Ureter (tissue), 1 donor: ENCODE measurements at regions not wholly inside any gene's neighbourhood (a gene's known extent, or its start where the extent isn't known, plus 50 kb on each side); places are given as distances from the start of the nearest gene placed in this dataset.
A peak's percentile ranks its signal among the peaks of the same experiment; 100 is the strongest.
"Not testable (repeated sequence)": the region's sequence is repeated elsewhere in the genome, so short reads cannot be mapped to it uniquely, and the experiment has no call there.

Source experiments
- DNase-seq: peaks from one replicate; pipeline ENCODE4 v3.0.0-alpha.2; 2020; ENCODE audit warnings: low spot score
- donor health status: DM: yes; HTN: yes; CAD: no.

GRCh38 chr1:221573756-221574155 lies 168.1 kb downstream of the DUSP10 start:
- no peak for DNase-seq

- no peak for DNase-seq
These were observed 167.4 kb downstream of the DUSP10 start for GRCh38 chr1:221574529-221574928.

- DNase-seq = no peak
These were observed 166.3 kb downstream of the DUSP10 start for GRCh38 chr1:221575605-221576004.

GRCh38 chr1:221576268-221576667 lies 165.6 kb downstream of the DUSP10 start:
- no peak for DNase-seq

- no peak for DNase-seq
These were observed 158.4 kb downstream of the DUSP10 start for GRCh38 chr1:221583465-221583864.

GRCh38 chr1:221587013-221587412 lies 154.9 kb downstream of the DUSP10 start:
- not testable (repeated sequence) for DNase-seq

GRCh38 chr1:221591250-221591649 lies 150.6 kb downstream of the DUSP10 start:
- not testable (repeated sequence) for DNase-seq

GRCh38 chr1:221594576-221594975 lies 147.3 kb downstream of the DUSP10 start:
- DNase-seq = no peak

GRCh38 chr1:221598122-221598521 lies 143.8 kb downstream of the DUSP10 start:
- no peak for DNase-seq

GRCh38 chr1:221601166-221601565 lies 140.7 kb downstream of the DUSP10 start:
- DNase-seq = no peak

GRCh38 chr1:221602830-221603229 lies 139.1 kb downstream of the DUSP10 start:
- no peak for DNase-seq

GRCh38 chr1:221604390-221604789 lies 137.5 kb downstream of the DUSP10 start:
- not testable (repeated sequence) for DNase-seq

- DNase-seq = no peak
These were observed 136.9 kb downstream of the DUSP10 start for GRCh38 chr1:221604948-221605347.

GRCh38 chr1:221605569-221605968 lies 136.3 kb downstream of the DUSP10 start:
- DNase-seq = no peak

- no peak for DNase-seq
These were observed 135.6 kb downstream of the DUSP10 start for GRCh38 chr1:221606256-221606655.

- no peak for DNase-seq
These were observed 133.0 kb downstream of the DUSP10 start for GRCh38 chr1:221608835-221609320.

- DNase-seq = no peak
These were observed 130.2 kb downstream of the DUSP10 start for GRCh38 chr1:221611656-221612046.

- DNase-seq = peak; percentile 62
These were observed 129.7 kb downstream of the DUSP10 start for GRCh38 chr1:221612047-221612777.

GRCh38 chr1:221620437-221621384 lies 121.2 kb downstream of the DUSP10 start:
- DNase-seq = no peak

- no peak for DNase-seq
These were observed 120.2 kb downstream of the DUSP10 start for GRCh38 chr1:221621683-221622082.

GRCh38 chr1:221622389-221622788 lies 119.5 kb downstream of the DUSP10 start:
- no peak for DNase-seq

GRCh38 chr1:221625026-221625425 lies 116.9 kb downstream of the DUSP10 start:
- no peak for DNase-seq

- DNase-seq = no peak
These were observed 115.8 kb downstream of the DUSP10 start for GRCh38 chr1:221626041-221626440.
